ENCODE measurements at regions not wholly inside any gene's neighbourhood (a gene's known extent, or its start where the extent isn't known, plus 50 kb on each side); places are given as distances from the start of the nearest gene placed in this dataset.

DNA sequence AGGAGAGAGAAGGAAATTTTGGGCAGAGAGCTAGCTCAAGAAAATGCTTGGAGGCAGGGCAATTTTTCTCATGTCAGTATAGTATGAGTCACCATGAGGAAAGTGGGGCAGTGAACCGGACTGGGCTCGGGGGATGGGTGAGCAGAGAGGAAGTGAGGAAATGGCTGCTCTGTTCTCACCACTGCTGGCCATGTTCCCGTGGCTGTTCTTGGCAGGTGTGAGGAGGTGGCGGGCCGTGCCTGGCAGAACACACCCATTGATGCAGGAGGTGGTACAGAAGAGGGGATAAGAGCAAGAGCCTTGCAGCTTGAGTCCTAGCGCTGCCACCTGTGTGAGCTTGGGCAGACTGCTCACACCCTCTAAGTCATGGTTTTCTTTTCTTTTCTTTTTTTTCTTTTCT lies 304.4 kb upstream of the LYZL1 start (continued):
- TF ChIP-seq, protein P1, sequence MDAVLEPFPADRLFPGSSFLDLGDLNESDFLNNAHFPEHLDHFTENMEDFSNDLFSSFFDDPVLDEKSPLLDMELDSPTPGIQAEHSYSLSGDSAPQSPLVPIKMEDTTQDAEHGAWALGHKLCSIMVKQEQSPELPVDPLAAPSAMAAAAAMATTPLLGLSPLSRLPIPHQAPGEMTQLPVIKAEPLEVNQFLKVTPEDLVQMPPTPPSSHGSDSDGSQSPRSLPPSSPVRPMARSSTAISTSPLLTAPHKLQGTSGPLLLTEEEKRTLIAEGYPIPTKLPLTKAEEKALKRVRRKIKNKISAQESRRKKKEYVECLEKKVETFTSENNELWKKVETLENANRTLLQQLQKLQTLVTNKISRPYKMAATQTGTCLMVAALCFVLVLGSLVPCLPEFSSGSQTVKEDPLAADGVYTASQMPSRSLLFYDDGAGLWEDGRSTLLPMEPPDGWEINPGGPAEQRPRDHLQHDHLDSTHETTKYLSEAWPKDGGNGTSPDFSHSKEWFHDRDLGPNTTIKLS (IDR thresholded peaks at IDR 0.05; ENCODE audit: borderline replicate concordance, low read depth) = no peak
- TF ChIP-seq, protein P2, sequence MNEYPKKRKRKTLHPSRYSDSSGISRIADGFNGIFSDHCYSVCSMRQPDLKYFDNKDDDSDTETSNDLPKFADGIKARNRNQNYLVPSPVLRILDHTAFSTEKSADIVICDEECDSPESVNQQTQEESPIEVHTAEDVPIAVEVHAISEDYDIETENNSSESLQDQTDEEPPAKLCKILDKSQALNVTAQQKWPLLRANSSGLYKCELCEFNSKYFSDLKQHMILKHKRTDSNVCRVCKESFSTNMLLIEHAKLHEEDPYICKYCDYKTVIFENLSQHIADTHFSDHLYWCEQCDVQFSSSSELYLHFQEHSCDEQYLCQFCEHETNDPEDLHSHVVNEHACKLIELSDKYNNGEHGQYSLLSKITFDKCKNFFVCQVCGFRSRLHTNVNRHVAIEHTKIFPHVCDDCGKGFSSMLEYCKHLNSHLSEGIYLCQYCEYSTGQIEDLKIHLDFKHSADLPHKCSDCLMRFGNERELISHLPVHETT (CRISPR knock-in tag; conservative IDR thresholded peaks at IDR 0.05 in 1 of 2, IDR thresholded peaks at IDR 0.05 in 1 of 2) = peak in 1 of 2 experiments; percentile 72; a peak in 1 of 4 replicates
- TF ChIP-seq FOXK2 (conservative IDR thresholded peaks at IDR 0.05 in 1 of 2, IDR thresholded peaks at IDR 0.05 in 1 of 2; ENCODE audit: low read depth in 2 of 2) = no peak
- TF ChIP-seq ARID2 (IDR thresholded peaks at IDR 0.05) = no peak
- TF ChIP-seq KAT7 (CRISPR knock-in tag; IDR thresholded peaks at IDR 0.05; ENCODE audit: borderline replicate concordance) = no peak
- TF ChIP-seq, protein P3, sequence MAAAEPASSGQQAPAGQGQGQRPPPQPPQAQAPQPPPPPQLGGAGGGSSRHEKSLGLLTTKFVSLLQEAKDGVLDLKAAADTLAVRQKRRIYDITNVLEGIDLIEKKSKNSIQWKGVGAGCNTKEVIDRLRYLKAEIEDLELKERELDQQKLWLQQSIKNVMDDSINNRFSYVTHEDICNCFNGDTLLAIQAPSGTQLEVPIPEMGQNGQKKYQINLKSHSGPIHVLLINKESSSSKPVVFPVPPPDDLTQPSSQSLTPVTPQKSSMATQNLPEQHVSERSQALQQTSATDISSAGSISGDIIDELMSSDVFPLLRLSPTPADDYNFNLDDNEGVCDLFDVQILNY (CRISPR knock-in tag; IDR thresholded peaks at IDR 0.05) = no peak
- no peak for TF ChIP-seq THRAP3 (IDR thresholded peaks at IDR 0.05; ENCODE audit: borderline replicate concordance)
- TF ChIP-seq ZNF644 (tag; IDR thresholded peaks at IDR 0.05; ENCODE audit: low read depth) = no peak
- no peak for TF ChIP-seq MED1 (CRISPR knock-in tag; IDR thresholded peaks at IDR 0.05; ENCODE audit: borderline replicate concordance)
- TF ChIP-seq, protein P4, sequence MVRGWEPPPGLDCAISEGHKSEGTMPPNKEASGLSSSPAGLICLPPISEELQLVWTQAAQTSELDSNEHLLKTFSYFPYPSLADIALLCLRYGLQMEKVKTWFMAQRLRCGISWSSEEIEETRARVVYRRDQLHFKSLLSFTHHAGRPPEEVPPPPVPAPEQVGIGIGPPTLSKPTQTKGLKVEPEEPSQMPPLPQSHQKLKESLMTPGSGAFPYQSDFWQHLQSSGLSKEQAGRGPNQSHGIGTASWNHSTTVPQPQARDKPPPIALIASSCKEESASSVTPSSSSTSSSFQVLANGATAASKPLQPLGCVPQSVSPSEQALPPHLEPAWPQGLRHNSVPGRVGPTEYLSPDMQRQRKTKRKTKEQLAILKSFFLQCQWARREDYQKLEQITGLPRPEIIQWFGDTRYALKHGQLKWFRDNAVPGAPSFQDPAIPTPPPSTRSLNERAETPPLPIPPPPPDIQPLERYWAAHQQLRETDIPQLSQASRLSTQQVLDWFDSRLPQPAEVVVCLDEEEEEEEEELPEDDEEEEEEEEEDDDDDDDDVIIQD (CRISPR knock-in tag; IDR thresholded peaks at IDR 0.05) = no peak
- no peak for TF ChIP-seq ZNF347 (CRISPR knock-in tag; IDR thresholded peaks at IDR 0.05; ENCODE audit: low read depth)
- TF ChIP-seq TEAD2 (tag; IDR thresholded peaks at IDR 0.05) = no peak
- TF ChIP-seq CBX3 (IDR thresholded peaks at IDR 0.05; ENCODE audit: borderline replicate concordance in 1 of 2, low read length in 2 of 2) = 0 out of 3 replicates have a peak, but pooled peaks of 1 of the 2 experiments have one; percentile 34
- TF ChIP-seq ZNF232 (CRISPR knock-in tag; IDR thresholded peaks at IDR 0.05) = no peak
- no peak for TF ChIP-seq SMARCB1 (IDR thresholded peaks at IDR 0.05; ENCODE audit: insufficient read length, low read depth)
- no peak for TF ChIP-seq RFX7 (CRISPR knock-in tag; IDR thresholded peaks at IDR 0.05)
- no peak for TF ChIP-seq ZNF830 (CRISPR knock-in tag; IDR thresholded peaks at IDR 0.05)
- TF ChIP-seq IFI16 (CRISPR knock-in tag; IDR thresholded peaks at IDR 0.05) = no peak
- peak in 1 of 2 experiments; percentile 62; a peak in 1 of 4 replicates for TF ChIP-seq RCOR1 (IDR thresholded peaks at IDR 0.05; ENCODE audit: borderline replicate concordance in 1 of 2, low read depth in 2 of 2, low read length in 2 of 2)
- no peak for TF ChIP-seq PHF8 (IDR thresholded peaks at IDR 0.05; ENCODE audit: borderline replicate concordance, low read length)
- no peak for TF ChIP-seq YBX1 (IDR thresholded peaks at IDR 0.05)
- no peak for TF ChIP-seq RBM14 (IDR thresholded peaks at IDR 0.05; ENCODE audit: borderline replicate concordance, insufficient read depth, low read depth, low read length)
